ENCODE measurements at regions not wholly inside any gene's neighbourhood (a gene's known extent, or its start where the extent isn't known, plus 50 kb on each side); places are given as distances from the start of the nearest gene placed in this dataset.

DNA sequence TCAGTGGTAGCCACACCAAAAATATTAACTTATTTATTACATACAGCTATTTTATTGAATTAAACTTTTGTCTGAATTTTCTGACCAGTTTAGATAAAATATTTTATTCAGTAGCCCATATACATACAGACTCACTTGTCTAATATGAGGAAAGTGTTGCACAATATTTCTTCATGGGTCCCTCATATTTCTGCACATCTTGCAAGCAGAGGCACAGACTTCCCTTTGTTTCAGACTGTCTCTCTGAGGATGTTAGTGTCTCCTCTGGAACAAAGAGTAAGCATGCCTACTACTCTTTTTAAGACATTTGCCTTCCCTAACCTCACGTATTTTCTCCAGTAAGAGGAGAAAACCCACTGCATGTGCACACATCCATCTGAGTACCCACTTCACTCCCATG lies 81.2 kb downstream of the OR5AK2 start:
- no peak for TF ChIP-seq POLR2A (IDR thresholded peaks at IDR 0.05; ENCODE audit: extremely low read depth, insufficient read length)
- TF ChIP-seq, protein P1, sequence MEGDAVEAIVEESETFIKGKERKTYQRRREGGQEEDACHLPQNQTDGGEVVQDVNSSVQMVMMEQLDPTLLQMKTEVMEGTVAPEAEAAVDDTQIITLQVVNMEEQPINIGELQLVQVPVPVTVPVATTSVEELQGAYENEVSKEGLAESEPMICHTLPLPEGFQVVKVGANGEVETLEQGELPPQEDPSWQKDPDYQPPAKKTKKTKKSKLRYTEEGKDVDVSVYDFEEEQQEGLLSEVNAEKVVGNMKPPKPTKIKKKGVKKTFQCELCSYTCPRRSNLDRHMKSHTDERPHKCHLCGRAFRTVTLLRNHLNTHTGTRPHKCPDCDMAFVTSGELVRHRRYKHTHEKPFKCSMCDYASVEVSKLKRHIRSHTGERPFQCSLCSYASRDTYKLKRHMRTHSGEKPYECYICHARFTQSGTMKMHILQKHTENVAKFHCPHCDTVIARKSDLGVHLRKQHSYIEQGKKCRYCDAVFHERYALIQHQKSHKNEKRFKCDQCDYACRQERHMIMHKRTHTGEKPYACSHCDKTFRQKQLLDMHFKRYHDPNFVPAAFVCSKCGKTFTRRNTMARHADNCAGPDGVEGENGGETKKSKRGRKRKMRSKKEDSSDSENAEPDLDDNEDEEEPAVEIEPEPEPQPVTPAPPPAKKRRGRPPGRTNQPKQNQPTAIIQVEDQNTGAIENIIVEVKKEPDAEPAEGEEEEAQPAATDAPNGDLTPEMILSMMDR (IDR thresholded peaks at IDR 0.05; ENCODE audit: low read depth, low read length), result no peak
- TF ChIP-seq MYC (IDR thresholded peaks at IDR 0.05; ENCODE audit: low read depth, low read length), result no peak

Measured in NB4 (cell line).